WTC11 (cell line): ENCODE measurements at regions not wholly inside any gene's neighbourhood (a gene's known extent, or its start where the extent isn't known, plus 50 kb on each side); places are given as distances from the start of the nearest gene placed in this dataset.

ENCODE experiments used
- ATAC-seq: fragments of 200-7000 bp; cut with Tn5 transposase; 2 replicates; pipeline ENCODE4 v1.10.0; 2021; ENCODE audit warnings: mild to moderate bottlenecking, moderate library complexity
- CTCF ChIA-PET: fragments of 300-600 bp; sonication (Branson Sonifier 250); formaldehyde crosslinking; loops from one replicate; lab custom pipeline; 2021; ENCODE audit warnings: antibody characterized with exemption; lab: Charles Lee
- POLR2A ChIA-PET: fragments of 350-600 bp; sonication (Branson Sonifier 250); formaldehyde crosslinking; loops from one replicate; lab custom pipeline; 2021; ENCODE audit warnings: antibody characterized with exemption; lab: Charles Lee
- DNase-seq: peaks from one replicate; pipeline ENCODE4 v3.0.0; 2021; ENCODE audit warnings: low spot score
- H3K27ac Mint-ChIP-seq: 2 replicates; pipeline ENCODE4 v1.8.0; 2021; ENCODE audit warnings: mixed read lengths
- H3K27me3 Mint-ChIP-seq: 2 replicates; pipeline ENCODE4 v1.8.0; 2021; ENCODE audit warnings: low read depth, mild to moderate bottlenecking, moderate library complexity, mixed read lengths
- H3K36me3 Mint-ChIP-seq: 2 replicates; pipeline ENCODE4 v1.8.0; 2021; ENCODE audit warnings: mixed read lengths
- H3K4me1 Mint-ChIP-seq: 2 replicates; pipeline ENCODE4 v1.8.0; 2022; ENCODE audit warnings: mixed read lengths
- H3K4me3 Mint-ChIP-seq: 2 replicates; pipeline ENCODE4 v1.8.0; 2021; ENCODE audit warnings: mild to moderate bottlenecking, moderate library complexity, mixed read lengths
- H3K9me3 Mint-ChIP-seq: 2 replicates; pipeline ENCODE4 v1.8.0; 2021; ENCODE audit warnings: mixed read lengths
- FOXJ3 ChIP-seq: sonication (generic); formaldehyde crosslinking; IDR thresholded peaks from 2 replicates; pipeline ENCODE4 v1.9.0; 2021; ENCODE audit warnings: missing genetic modification reagents, mild to moderate bottlenecking, borderline replicate concordance
- NR3C1 ChIP-seq: sonication (generic); formaldehyde crosslinking; conservative IDR thresholded peaks from 2 replicates; pipeline ENCODE4 v1.8.1; 2023; ENCODE audit warnings: low read depth, mild to moderate bottlenecking, missing genetic modification reagents
- OVOL2 ChIP-seq: fragments of 250-450 bp; sonication (Bioruptor Pico); IDR thresholded peaks from 2 replicates; pipeline ENCODE4 v1.9.0; 2021; ENCODE audit warnings: mild to moderate bottlenecking, borderline replicate concordance
- ZNF121 ChIP-seq: sonication (generic); formaldehyde crosslinking; IDR thresholded peaks from 2 replicates; pipeline ENCODE4 v1.8.0; 2023; ENCODE audit warnings: missing genetic modification reagents
- ZNF219 ChIP-seq: sonication (generic); formaldehyde crosslinking; IDR thresholded peaks from 2 replicates; pipeline ENCODE4 v1.8.0; 2023; ENCODE audit warnings: missing genetic modification reagents, mild to moderate bottlenecking, borderline replicate concordance
- TF ChIP-seq, protein P1 (sequence below): sonication (generic); formaldehyde crosslinking; IDR thresholded peaks from 2 replicates; pipeline ENCODE4 v1.8.1; 2023; ENCODE audit warnings: mild to moderate bottlenecking, missing genetic modification reagents, borderline replicate concordance
- TF ChIP-seq, protein P2 (sequence below): fragments of 250-450 bp; sonication (Bioruptor Pico); IDR thresholded peaks from 2 replicates; pipeline ENCODE4 v1.9.0; 2021; ENCODE audit warnings: mild to moderate bottlenecking
- TF ChIP-seq, protein P3 (sequence below): sonication (generic); formaldehyde crosslinking; IDR thresholded peaks from 2 replicates; pipeline ENCODE4 v1.8.0; 2023; ENCODE audit warnings: mild to moderate bottlenecking, missing genetic modification reagents
- TF ChIP-seq, protein P4 (sequence below): sonication (generic); formaldehyde crosslinking; IDR thresholded peaks from 2 replicates; pipeline ENCODE4 v1.8.1; 2023; ENCODE audit warnings: mild to moderate bottlenecking, missing genetic modification reagents, moderate library complexity
- TF ChIP-seq, protein P5 (sequence below): sonication (generic); formaldehyde crosslinking; IDR thresholded peaks from 2 replicates; pipeline ENCODE4 v1.8.1; 2022; ENCODE audit warnings: low read depth, missing genetic modification reagents, borderline replicate concordance

DNA sequence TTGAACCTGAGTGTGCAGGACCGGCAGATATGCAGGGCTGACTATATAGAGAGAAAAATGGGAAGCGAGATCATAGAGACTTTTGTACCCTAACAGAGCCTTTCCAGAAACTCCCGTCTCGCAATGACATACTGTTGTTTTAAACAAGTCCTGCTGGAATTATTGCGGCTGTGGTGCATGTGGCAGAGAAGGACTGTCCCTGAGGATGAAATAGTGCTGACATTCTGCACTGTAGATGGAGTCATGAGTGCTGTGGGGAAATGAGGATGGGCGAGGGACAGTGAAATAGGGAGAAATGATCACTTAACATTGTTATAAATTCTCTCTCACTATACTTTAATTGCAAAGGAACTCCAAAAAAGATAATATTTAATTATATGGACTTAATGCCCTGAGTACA lies 50.4 kb upstream of the KLHL14 start:
- Mint-ChIP-seq H3K4me1 (no peaks in the 10 kb centered on the region), H3K27me3 (no peaks in the 10 kb centered on the region), H3K4me3 (no peak overlapping the region), H3K36me3 (no peaks in the 10 kb centered on the region), H3K9me3 (no peaks in the 10 kb centered on the region), H3K27ac (no peak overlapping the region)
- DNase-seq (no peak), ATAC-seq (no peak)
- POLR2A ChIA-PET: no interaction called here
- TF ChIP-seq, protein P1, sequence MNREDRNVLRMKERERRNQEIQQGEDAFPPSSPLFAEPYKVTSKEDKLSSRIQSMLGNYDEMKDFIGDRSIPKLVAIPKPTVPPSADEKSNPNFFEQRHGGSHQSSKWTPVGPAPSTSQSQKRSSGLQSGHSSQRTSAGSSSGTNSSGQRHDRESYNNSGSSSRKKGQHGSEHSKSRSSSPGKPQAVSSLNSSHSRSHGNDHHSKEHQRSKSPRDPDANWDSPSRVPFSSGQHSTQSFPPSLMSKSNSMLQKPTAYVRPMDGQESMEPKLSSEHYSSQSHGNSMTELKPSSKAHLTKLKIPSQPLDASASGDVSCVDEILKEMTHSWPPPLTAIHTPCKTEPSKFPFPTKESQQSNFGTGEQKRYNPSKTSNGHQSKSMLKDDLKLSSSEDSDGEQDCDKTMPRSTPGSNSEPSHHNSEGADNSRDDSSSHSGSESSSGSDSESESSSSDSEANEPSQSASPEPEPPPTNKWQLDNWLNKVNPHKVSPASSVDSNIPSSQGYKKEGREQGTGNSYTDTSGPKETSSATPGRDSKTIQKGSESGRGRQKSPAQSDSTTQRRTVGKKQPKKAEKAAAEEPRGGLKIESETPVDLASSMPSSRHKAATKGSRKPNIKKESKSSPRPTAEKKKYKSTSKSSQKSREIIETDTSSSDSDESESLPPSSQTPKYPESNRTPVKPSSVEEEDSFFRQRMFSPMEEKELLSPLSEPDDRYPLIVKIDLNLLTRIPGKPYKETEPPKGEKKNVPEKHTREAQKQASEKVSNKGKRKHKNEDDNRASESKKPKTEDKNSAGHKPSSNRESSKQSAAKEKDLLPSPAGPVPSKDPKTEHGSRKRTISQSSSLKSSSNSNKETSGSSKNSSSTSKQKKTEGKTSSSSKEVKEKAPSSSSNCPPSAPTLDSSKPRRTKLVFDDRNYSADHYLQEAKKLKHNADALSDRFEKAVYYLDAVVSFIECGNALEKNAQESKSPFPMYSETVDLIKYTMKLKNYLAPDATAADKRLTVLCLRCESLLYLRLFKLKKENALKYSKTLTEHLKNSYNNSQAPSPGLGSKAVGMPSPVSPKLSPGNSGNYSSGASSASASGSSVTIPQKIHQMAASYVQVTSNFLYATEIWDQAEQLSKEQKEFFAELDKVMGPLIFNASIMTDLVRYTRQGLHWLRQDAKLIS (CRISPR knock-in tag): no peak
- TF ChIP-seq ZNF121 (CRISPR knock-in tag) (no peak), NR3C1 (no peak), OVOL2 (no peak), FOXJ3 (no peak), ZNF219 (no peak)
- TF ChIP-seq, protein P2, sequence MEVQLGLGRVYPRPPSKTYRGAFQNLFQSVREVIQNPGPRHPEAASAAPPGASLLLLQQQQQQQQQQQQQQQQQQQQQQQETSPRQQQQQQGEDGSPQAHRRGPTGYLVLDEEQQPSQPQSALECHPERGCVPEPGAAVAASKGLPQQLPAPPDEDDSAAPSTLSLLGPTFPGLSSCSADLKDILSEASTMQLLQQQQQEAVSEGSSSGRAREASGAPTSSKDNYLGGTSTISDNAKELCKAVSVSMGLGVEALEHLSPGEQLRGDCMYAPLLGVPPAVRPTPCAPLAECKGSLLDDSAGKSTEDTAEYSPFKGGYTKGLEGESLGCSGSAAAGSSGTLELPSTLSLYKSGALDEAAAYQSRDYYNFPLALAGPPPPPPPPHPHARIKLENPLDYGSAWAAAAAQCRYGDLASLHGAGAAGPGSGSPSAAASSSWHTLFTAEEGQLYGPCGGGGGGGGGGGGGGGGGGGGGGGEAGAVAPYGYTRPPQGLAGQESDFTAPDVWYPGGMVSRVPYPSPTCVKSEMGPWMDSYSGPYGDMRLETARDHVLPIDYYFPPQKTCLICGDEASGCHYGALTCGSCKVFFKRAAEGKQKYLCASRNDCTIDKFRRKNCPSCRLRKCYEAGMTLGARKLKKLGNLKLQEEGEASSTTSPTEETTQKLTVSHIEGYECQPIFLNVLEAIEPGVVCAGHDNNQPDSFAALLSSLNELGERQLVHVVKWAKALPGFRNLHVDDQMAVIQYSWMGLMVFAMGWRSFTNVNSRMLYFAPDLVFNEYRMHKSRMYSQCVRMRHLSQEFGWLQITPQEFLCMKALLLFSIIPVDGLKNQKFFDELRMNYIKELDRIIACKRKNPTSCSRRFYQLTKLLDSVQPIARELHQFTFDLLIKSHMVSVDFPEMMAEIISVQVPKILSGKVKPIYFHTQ (CRISPR knock-in tag): no peak
- TF ChIP-seq, protein P3, sequence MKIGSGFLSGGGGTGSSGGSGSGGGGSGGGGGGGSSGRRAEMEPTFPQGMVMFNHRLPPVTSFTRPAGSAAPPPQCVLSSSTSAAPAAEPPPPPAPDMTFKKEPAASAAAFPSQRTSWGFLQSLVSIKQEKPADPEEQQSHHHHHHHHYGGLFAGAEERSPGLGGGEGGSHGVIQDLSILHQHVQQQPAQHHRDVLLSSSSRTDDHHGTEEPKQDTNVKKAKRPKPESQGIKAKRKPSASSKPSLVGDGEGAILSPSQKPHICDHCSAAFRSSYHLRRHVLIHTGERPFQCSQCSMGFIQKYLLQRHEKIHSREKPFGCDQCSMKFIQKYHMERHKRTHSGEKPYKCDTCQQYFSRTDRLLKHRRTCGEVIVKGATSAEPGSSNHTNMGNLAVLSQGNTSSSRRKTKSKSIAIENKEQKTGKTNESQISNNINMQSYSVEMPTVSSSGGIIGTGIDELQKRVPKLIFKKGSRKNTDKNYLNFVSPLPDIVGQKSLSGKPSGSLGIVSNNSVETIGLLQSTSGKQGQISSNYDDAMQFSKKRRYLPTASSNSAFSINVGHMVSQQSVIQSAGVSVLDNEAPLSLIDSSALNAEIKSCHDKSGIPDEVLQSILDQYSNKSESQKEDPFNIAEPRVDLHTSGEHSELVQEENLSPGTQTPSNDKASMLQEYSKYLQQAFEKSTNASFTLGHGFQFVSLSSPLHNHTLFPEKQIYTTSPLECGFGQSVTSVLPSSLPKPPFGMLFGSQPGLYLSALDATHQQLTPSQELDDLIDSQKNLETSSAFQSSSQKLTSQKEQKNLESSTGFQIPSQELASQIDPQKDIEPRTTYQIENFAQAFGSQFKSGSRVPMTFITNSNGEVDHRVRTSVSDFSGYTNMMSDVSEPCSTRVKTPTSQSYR (CRISPR knock-in tag): no peak
- TF ChIP-seq, protein P4, sequence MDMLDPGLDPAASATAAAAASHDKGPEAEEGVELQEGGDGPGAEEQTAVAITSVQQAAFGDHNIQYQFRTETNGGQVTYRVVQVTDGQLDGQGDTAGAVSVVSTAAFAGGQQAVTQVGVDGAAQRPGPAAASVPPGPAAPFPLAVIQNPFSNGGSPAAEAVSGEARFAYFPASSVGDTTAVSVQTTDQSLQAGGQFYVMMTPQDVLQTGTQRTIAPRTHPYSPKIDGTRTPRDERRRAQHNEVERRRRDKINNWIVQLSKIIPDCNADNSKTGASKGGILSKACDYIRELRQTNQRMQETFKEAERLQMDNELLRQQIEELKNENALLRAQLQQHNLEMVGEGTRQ: no peak
- TF ChIP-seq, protein P5, sequence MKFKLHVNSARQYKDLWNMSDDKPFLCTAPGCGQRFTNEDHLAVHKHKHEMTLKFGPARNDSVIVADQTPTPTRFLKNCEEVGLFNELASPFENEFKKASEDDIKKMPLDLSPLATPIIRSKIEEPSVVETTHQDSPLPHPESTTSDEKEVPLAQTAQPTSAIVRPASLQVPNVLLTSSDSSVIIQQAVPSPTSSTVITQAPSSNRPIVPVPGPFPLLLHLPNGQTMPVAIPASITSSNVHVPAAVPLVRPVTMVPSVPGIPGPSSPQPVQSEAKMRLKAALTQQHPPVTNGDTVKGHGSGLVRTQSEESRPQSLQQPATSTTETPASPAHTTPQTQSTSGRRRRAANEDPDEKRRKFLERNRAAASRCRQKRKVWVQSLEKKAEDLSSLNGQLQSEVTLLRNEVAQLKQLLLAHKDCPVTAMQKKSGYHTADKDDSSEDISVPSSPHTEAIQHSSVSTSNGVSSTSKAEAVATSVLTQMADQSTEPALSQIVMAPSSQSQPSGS: no peak
- CTCF ChIA-PET: no interaction called here
